ENCODE measurements at regions not wholly inside any gene's neighbourhood (a gene's known extent, or its start where the extent isn't known, plus 50 kb on each side); places are given as distances from the start of the nearest gene placed in this dataset.

- TF ChIP-seq EZH2phosphoT487 (IDR thresholded peaks at IDR 0.05; ENCODE audit: insufficient read depth, low read depth) (no peak), EZH2 (IDR thresholded peaks at IDR 0.05; ENCODE audit: insufficient read depth, poor library complexity, severe bottlenecking) (no peak)
Observed at GRCh38 chr21:20856926-20857325, 141.3 kb upstream of the NCAM2 start.
